ENCODE measurements at regions not wholly inside any gene's neighbourhood (a gene's known extent, or its start where the extent isn't known, plus 50 kb on each side); places are given as distances from the start of the nearest gene placed in this dataset.

- TF ChIP-seq, protein P1, sequence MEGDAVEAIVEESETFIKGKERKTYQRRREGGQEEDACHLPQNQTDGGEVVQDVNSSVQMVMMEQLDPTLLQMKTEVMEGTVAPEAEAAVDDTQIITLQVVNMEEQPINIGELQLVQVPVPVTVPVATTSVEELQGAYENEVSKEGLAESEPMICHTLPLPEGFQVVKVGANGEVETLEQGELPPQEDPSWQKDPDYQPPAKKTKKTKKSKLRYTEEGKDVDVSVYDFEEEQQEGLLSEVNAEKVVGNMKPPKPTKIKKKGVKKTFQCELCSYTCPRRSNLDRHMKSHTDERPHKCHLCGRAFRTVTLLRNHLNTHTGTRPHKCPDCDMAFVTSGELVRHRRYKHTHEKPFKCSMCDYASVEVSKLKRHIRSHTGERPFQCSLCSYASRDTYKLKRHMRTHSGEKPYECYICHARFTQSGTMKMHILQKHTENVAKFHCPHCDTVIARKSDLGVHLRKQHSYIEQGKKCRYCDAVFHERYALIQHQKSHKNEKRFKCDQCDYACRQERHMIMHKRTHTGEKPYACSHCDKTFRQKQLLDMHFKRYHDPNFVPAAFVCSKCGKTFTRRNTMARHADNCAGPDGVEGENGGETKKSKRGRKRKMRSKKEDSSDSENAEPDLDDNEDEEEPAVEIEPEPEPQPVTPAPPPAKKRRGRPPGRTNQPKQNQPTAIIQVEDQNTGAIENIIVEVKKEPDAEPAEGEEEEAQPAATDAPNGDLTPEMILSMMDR (conservative IDR thresholded peaks at IDR 0.05; ENCODE audit: control insufficient read depth, insufficient read depth, low read depth, low read length) = no peak
- DNase-seq (ENCODE audit: low read depth) = peak; percentile 39
- no peak overlapping the region for H3K4me3 ChIP-seq (ENCODE audit: control insufficient read depth, low read depth, low read length)
These were observed 903.0 kb upstream of the SLIT2 start for GRCh38 chr4:19348746-19349145.

- no peak for DNase-seq (ENCODE audit: low read depth)
These were observed 905.1 kb upstream of the SLIT2 start for GRCh38 chr4:19346636-19347035.

DNA sequence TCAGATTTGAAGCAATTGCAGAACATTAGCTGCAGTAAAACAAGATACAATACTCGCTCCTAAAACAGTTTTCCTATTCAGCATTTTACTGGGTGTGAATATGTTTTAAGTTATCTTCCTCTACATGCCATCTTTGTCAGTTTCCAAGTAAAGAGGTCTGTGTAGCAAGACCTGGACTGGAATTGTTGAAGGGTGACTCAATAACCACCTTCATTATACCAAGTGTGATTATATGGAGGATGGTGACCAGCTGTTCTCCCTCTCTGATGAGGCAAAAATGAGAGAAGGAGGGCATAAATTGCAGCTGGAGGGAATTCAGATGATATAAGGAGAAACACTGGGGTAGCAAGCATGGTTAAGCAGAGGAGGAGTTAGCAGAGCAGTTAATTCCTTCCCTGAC is 922.1 kb upstream of the SLIT2 start:
- peak; percentile 30 for DNase-seq (ENCODE audit: low read depth)
- no peak overlapping the region for H3K4me3 ChIP-seq (ENCODE audit: control insufficient read depth, low read depth, low read length)
- TF ChIP-seq, protein P1 (conservative IDR thresholded peaks at IDR 0.05; ENCODE audit: control insufficient read depth, insufficient read depth, low read depth, low read length) = no peak

More at GRCh38 chr4:19346636-19347035, 905.1 kb upstream of the SLIT2 start:
- no peak overlapping the region for H3K4me3 ChIP-seq (ENCODE audit: control insufficient read depth, low read depth, low read length)
- TF ChIP-seq, protein P1 (conservative IDR thresholded peaks at IDR 0.05; ENCODE audit: control insufficient read depth, insufficient read depth, low read depth, low read length) = no peak

GRCh38 chr4:19329077-19329476 is 922.6 kb upstream of the SLIT2 start:
- TF ChIP-seq, protein P1 (conservative IDR thresholded peaks at IDR 0.05; ENCODE audit: control insufficient read depth, insufficient read depth, low read depth, low read length) = no peak
- no peak overlapping the region for H3K4me3 ChIP-seq (ENCODE audit: control insufficient read depth, low read depth, low read length)
- no peak for DNase-seq (ENCODE audit: low read depth)

DNA sequence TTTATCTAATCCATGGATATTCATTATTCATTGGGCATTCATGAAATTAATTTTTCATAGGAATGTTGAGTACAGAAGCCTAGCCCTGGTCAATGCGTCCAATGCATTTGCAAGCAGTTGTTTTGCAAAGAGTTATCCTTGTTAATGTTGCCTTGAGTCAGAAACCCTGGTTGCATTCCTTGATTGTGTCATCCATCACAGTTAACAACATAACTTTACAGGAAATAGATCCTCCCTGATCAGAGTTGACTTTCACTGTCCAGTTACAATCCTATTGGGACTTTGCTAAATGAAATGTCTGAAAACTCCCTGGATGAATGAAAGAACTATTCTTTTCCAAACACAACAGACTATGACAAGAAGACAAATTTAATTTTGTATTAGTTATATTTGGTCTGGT is 924.3 kb upstream of the SLIT2 start:
- no peak overlapping the region for H3K4me3 ChIP-seq (ENCODE audit: control insufficient read depth, low read depth, low read length)
- TF ChIP-seq, protein P1 (conservative IDR thresholded peaks at IDR 0.05; ENCODE audit: control insufficient read depth, insufficient read depth, low read depth, low read length) = no peak
- peak; percentile 53 for DNase-seq (ENCODE audit: low read depth)

DNA sequence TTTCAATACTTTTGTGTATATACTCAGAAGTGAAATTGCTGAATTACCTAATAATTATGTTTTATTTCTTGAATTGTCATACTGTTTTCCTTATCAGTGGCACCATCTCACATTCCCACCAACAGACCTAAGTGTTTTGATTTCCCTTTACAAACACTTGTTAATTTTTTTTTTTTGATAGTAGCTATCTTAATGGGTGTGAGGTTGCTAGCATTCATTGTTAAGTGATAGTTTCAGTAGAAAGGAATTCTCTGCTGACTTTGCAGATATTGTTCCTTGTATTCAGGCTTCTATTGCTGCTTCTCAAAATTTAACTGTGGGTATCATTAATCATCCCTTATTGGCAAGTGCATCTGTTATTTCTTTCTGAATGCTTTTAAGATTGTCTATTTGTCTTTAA is 927.5 kb upstream of the SLIT2 start:
- no peak overlapping the region for H3K4me3 ChIP-seq (ENCODE audit: control insufficient read depth, low read depth, low read length)
- no peak for DNase-seq (ENCODE audit: low read depth)
- TF ChIP-seq, protein P1 (conservative IDR thresholded peaks at IDR 0.05; ENCODE audit: control insufficient read depth, insufficient read depth, low read depth, low read length) = no peak

- DNase-seq (ENCODE audit: low read depth) = no peak
- TF ChIP-seq, protein P1 (conservative IDR thresholded peaks at IDR 0.05; ENCODE audit: control insufficient read depth, insufficient read depth, low read depth, low read length) = no peak
- no peak overlapping the region for H3K4me3 ChIP-seq (ENCODE audit: control insufficient read depth, low read depth, low read length)
These were observed 932.1 kb upstream of the SLIT2 start for GRCh38 chr4:19319607-19320006.
